Stimulated activated CD8-positive, alpha-beta memory T cell treated with anti-CD3 and anti-CD28 coated beads, Interleukin-15, amount 100 ng/mL, for 4 hours (primary cell): ENCODE measurements at regions not wholly inside any gene's neighbourhood (a gene's known extent, or its start where the extent isn't known, plus 50 kb on each side); places are given as distances from the start of the nearest gene placed in this dataset.

Source experiments
- DNase-seq, 2 donors: peaks; one replicate each; pipeline ENCODE4 v3.0.0-alpha.2; 2020; ENCODE audit warnings: low read depth in 2 of 2

DNA sequence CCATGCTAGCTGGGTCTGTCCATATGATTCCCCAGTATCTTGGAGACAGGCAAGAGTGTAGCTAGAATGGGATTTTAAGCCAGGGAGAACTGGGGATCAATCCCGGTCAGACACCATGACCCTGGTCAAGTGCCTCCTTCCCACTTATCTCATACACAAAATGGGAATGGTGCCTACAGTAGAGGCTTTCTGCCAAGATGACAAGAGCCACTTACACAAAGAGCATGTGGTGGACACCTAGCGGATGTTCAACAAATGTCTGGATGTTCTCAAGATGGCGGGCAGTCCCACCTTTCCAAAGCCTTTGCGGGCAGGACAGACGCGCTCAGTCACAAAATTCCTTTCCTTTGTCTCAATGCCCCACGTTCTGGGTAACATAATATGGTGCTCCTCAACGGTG is 57.3 kb downstream of the MAF start:
- no peak for DNase-seq

GRCh38 chr16:79542237-79542774 is 58.2 kb downstream of the MAF start:
- DNase-seq, result no peak

GRCh38 chr16:79540825-79541595 is 59.5 kb downstream of the MAF start:
- DNase-seq, result no peak

- no peak for DNase-seq
Observed at GRCh38 chr16:79537584-79537983, 63.0 kb downstream of the MAF start.

GRCh38 chr16:79536958-79537357 is 63.6 kb downstream of the MAF start:
- DNase-seq, result no peak

DNA sequence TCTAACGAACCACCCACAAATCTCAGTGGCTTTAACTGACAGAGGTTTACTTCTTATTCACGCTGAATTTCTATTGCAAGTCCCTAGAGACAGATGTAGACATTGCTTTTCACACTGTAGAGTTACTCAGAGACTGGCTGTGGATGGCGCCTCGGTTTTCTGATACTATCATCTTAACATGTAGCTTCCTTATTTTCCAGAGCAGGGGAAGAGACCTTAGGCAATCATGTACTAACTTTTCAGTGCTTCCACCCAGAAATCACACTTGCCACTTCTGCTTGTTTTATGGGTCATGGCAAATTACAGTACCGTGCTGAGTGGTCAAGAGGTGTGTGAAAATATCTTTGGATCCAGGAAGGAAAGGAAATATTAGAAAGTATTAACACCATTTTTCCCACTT is 65.4 kb downstream of the MAF start:
- no peak for DNase-seq

- no peak for DNase-seq
Observed at GRCh38 chr16:79534143-79534542, 66.4 kb downstream of the MAF start.

- no peak for DNase-seq
Observed at GRCh38 chr16:79533292-79533691, 67.2 kb downstream of the MAF start.

- DNase-seq, result no peak
Observed at GRCh38 chr16:79532785-79533184, 67.8 kb downstream of the MAF start.

GRCh38 chr16:79532273-79532672 is 68.3 kb downstream of the MAF start:
- DNase-seq, result no peak

- DNase-seq, result no peak
Observed at GRCh38 chr16:79528338-79528737, 72.2 kb downstream of the MAF start.

DNA sequence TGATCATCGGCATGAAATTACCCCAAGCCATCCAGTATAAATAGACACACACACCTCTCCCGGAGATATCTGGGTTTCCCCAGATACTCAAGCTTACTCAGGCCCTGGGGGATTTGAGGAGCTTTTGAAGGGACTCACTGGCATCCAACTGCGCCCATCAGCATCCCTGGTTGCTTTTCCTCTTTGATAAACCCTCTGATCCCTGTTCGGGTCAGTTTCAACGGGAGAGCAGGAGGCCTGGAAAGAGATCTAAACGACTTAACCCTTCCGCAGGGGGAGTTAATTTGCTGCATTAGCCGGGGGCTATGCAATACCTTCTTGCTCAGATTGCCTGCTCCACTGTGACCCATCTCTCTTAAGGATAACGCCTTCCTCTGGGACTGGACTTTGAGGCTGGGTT is 76.6 kb downstream of the MAF start:
- no peak for DNase-seq

- DNase-seq, result no peak
Observed at GRCh38 chr16:79519448-79519847, 81.1 kb downstream of the MAF start.

GRCh38 chr16:79517156-79517555 is 83.4 kb downstream of the MAF start:
- no peak for DNase-seq

- DNase-seq, result no peak
Observed at GRCh38 chr16:79510879-79511278, 89.7 kb downstream of the MAF start.

GRCh38 chr16:79509906-79510305 is 90.6 kb downstream of the MAF start:
- no peak for DNase-seq

DNA sequence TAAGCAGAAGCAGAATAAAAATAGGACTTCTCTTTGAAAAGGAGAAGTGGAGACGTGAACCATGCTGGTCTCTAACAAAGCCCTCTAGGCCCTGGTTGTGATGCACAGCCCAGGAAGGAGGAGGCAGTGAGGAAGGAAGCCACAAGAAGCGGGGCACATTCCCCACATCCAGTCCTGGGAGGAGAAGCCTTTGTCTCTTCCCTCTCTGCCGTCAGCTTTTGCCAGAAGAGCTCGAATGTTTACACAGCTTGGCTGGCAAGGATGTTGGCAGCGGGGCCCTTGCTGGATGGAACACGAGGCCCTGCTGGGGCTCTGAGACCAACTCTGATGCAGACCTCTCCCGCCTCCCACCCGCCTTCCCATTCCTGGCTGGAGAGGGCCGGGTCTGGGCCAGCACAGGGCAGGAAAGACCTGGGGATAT is 91.3 kb downstream of the MAF start:
- no peak for DNase-seq

DNA sequence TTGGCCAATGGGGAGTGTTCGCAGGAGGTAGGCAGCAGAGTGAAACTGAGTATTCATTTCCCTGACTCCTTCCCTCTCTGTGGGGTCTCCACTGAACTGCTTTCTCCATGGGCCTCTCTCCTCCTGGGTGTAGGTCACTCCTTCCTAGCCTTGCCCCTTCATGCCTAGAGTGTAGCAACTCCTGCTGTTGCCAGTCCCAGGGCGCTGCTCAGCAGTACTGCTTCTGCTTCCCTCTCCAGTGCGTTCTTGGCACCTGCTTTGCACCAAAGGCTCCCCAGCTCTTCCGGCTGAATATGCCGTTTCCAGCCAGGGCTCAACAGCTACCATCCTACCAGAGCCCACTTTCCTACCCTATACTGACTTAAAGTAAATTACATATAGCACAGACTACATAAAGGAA is 92.2 kb downstream of the MAF start:
- DNase-seq, result no peak

GRCh38 chr16:79505344-79505743 is 95.2 kb downstream of the MAF start:
- no peak for DNase-seq

- DNase-seq, result no peak
Observed at GRCh38 chr16:79503511-79503910, 97.0 kb downstream of the MAF start.

- no peak for DNase-seq
Observed at GRCh38 chr16:79501446-79501845, 99.1 kb downstream of the MAF start.

- no peak for DNase-seq
Observed at GRCh38 chr16:79500866-79501265, 99.7 kb downstream of the MAF start.

DNA sequence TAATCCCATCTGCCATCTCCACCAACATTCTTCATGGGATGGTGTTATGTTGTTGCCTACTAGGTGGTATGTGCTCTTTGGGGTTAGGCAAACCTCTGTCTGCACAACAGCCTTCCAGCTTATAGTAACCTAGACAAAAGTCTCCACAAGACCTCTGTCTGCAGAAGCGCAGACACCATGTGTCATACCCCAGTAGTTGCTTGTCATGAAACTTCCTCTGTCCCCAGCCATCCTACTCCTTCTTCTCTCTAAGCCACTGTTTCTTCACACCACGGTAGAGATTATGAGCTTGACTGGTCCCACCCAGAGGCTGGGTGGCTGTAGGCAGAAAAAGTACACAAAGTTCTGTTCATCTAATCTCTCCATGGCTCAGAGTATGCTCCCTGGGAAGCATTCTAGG is 100.3 kb downstream of the MAF start:
- DNase-seq, result no peak

GRCh38 chr16:79498928-79499327 is 101.6 kb downstream of the MAF start:
- DNase-seq, result no peak
